PC-9 (cell line): ENCODE measurements at regions not wholly inside any gene's neighbourhood (a gene's known extent, or its start where the extent isn't known, plus 50 kb on each side); places are given as distances from the start of the nearest gene placed in this dataset.

ENCODE experiments used
- CTCF ChIP-seq: fragments of 200-600 bp; sonication (generic); conservative IDR thresholded peaks from 2 replicates; pipeline ENCODE4 v1.6.1; 2017; ENCODE audit warnings: mixed run types, antibody characterized with exemption, mild to moderate bottlenecking, moderate library complexity
- EZH2 ChIP-seq: fragments of 200-600 bp; sonication (generic); IDR thresholded peaks from 2 replicates; pipeline ENCODE4 v1.8.0; 2017; ENCODE audit warnings: antibody characterized with exemption, low read depth

- TF ChIP-seq CTCF (no peak), EZH2 (no peak)
Observed at GRCh38 chr16:65834688-65835087, 531.8 kb upstream of the CDH5 start.
